H54 (cell line): ENCODE measurements at regions not wholly inside any gene's neighbourhood (a gene's known extent, or its start where the extent isn't known, plus 50 kb on each side); places are given as distances from the start of the nearest gene placed in this dataset.
A peak's percentile ranks its signal among the peaks of the same experiment; 100 is the strongest.

Source experiments
- DNase-seq: peaks from one replicate; pipeline ENCODE4 v3.0.0; 2011; ENCODE audit warnings: low spot score, mixed read lengths; ENCODE audit not compliant: insufficient read length
- FAIRE-seq: peaks from 3 replicates; lab custom pipeline; 2011; peaks lifted over from hg19 to GRCh38; lab: Jason Lieb, UNC
- POLR2A ChIP-seq: IDR thresholded peaks from 2 replicates; pipeline ENCODE4 v1.6.1; 2011; ENCODE audit warnings: low read depth, mild to moderate bottlenecking, low read length

GRCh38 chr11:106463154-106463553 is 385.7 kb downstream of the AASDHPPT start:
- no peak for TF ChIP-seq POLR2A
- DNase-seq = no peak
- FAIRE-seq = no peak

- DNase-seq = no peak
- no peak for TF ChIP-seq POLR2A
- no peak for FAIRE-seq
Measured at GRCh38 chr11:106463796-106464201, 386.3 kb downstream of the AASDHPPT start.

- DNase-seq (no peak), FAIRE-seq (no peak)
- no peak for TF ChIP-seq POLR2A
Measured at GRCh38 chr11:106464728-106465127, 387.3 kb downstream of the AASDHPPT start.

- FAIRE-seq (peak; percentile 62), DNase-seq (no peak)
- no peak for TF ChIP-seq POLR2A
Measured at GRCh38 chr11:106466521-106467080, 389.1 kb downstream of the AASDHPPT start.

DNA sequence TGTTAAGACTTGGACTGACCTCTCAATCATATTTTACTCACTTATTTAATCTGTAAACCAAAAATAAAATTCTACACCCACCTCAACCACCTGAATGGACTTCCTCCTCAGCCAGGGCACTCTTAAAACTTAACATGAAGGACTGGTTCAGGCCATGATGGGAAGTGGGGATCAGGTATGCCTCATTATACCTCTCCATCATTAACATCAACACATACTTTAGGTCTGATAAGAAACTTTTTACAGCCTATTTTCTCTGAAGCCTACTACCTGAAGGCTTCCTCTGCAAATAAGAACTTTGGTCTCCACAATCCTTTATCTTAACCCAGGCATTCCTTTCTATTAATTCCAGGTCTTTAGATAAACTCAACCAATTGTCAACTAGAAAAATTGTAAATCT is 390.0 kb downstream of the AASDHPPT start:
- no peak for TF ChIP-seq POLR2A
- no peak for DNase-seq
- FAIRE-seq = no peak

- no peak for TF ChIP-seq POLR2A
- DNase-seq = no peak
- FAIRE-seq = peak; percentile 58
Measured at GRCh38 chr11:106468086-106468485, 390.6 kb downstream of the AASDHPPT start.

GRCh38 chr11:106468531-106468930 is 391.1 kb downstream of the AASDHPPT start:
- TF ChIP-seq POLR2A = no peak
- no peak for FAIRE-seq
- no peak for DNase-seq

GRCh38 chr11:106470230-106470629 is 392.8 kb downstream of the AASDHPPT start:
- TF ChIP-seq POLR2A = no peak
- DNase-seq (no peak), FAIRE-seq (no peak)

GRCh38 chr11:106471276-106471675 is 393.8 kb downstream of the AASDHPPT start:
- FAIRE-seq (no peak), DNase-seq (no peak)
- TF ChIP-seq POLR2A = no peak

DNA sequence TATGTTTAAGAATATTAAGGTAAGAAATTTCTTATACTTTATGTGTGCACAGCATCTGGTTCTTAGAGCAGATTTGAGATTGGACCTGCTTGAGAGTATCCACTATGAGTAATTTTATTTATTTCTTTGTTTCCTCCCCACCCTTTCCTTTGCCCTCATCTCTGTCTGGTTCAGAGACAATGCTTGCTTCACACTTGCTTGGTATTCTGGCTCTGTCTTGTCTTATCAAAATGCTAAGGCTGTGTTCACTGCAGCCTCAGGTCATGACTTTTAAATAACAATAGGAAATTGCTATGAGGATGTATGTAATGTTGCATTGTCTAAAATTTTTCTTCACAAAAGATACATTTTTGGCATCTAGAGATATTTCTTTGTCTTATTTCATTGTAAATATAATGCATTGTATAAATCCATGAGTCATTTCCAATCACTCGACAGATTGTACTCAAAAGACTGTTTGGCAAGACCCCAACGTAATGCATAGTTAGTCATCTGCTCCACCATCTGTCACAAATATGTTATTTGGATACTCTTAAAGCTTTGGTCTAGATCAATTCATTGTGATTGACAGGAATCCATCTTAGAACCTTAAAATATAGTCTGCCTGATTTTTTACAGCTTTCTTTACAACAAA is 395.7 kb downstream of the AASDHPPT start:
- no peak for DNase-seq
- FAIRE-seq = no peak
- no peak for TF ChIP-seq POLR2A

- DNase-seq = no peak
- no peak for TF ChIP-seq POLR2A
- no peak for FAIRE-seq
Measured at GRCh38 chr11:106474274-106474673, 396.8 kb downstream of the AASDHPPT start.

DNA sequence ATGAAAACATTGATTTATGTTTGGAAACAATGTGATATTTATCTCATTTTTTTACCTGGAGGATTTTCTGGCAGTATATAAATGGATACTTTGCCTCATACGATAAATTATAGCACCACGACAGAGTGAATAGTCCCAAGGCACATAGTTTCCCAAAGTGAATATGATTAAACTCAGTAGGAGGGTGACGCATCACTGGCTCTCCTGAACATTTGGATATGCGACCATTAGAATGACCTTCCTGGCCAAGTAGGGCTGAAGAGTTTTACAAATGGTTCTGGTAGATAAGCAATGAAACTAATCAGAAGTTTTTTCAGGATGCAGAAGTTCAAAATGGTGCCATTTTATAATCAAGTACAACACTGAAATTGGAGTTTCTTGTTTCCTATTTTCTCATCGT is 397.7 kb downstream of the AASDHPPT start:
- no peak for FAIRE-seq

DNA sequence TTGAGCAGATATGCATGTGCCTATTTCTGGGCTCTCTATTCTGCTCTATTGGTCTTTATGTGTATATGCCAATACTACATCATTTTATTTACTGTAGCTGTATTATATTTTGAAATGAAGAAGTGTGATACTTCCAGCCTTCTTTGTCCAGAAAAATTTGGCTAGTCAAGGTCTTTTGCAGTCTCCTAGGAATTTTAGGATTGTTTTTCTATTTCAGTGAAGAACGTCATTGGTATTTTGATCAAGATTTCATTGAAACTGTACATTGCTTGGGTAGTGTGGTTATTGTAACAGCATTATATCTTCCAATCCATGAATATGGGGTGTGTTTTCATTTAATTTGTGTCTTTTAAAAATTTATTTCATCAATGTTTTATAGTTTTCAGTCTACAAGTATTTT is 400.3 kb downstream of the AASDHPPT start:
- TF ChIP-seq POLR2A = no peak
- FAIRE-seq = no peak
- no peak for DNase-seq

More for the DNA sequence above, 397.7 kb downstream of the AASDHPPT start:
- no peak for DNase-seq
- no peak for TF ChIP-seq POLR2A

GRCh38 chr11:106479646-106480045 is 402.2 kb downstream of the AASDHPPT start:
- FAIRE-seq (no peak), DNase-seq (no peak)
- TF ChIP-seq POLR2A = no peak

DNA sequence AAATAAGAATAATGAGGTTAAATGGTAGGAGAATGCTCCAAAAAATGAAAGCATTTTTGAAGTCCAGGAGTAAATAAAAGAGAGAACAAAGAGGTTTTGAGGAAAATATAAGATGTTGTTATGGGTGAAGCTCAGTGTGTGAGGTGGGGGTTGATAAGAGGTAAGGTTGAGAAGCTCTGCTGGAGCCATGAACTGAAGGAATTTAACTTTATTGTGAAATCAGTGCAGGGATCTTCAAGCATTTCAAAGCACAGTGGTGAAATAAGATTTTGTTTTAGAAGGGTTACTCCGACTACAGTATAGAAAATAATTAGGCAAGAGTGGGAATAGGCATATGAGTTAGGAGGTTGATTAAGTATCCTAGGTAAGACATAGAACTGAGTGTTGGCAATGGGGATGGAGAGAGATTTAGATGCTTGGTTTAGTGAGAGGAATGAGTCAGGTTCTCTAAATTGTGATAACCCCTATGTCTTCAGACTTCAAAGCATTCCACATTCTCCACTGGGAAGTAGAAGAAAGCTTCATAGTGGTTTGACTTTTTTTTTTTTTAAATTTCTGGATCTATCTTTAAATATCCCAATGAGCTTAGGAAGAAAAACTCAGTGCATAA is 403.2 kb downstream of the AASDHPPT start:
- DNase-seq (no peak), FAIRE-seq (no peak)
- TF ChIP-seq POLR2A = no peak
